H9 (cell line): ENCODE measurements at regions not wholly inside any gene's neighbourhood (a gene's known extent, or its start where the extent isn't known, plus 50 kb on each side); places are given as distances from the start of the nearest gene placed in this dataset.

Source experiments
- DNase-seq: peaks from one replicate; pipeline ENCODE4 v3.0.0-alpha.2; 2017
- H2AFZ ChIP-seq: one replicate; pipeline ENCODE4 v1.6.1; 2013; ENCODE audit warnings: mild to moderate bottlenecking, low read length, control low read depth, moderate library complexity
- H2AK5ac ChIP-seq: 2 replicates; pipeline ENCODE4 v1.6.1; 2013; ENCODE audit warnings: low read length, control low read depth, mixed read lengths; ENCODE audit not compliant: insufficient read length
- H2BK120ac ChIP-seq: one replicate; pipeline ENCODE4 v1.6.1; 2013; ENCODE audit warnings: low read depth, mild to moderate bottlenecking, low read length, control low read depth, inconsistent platforms; ENCODE audit not compliant: poor library complexity, severe bottlenecking
- H2BK12ac ChIP-seq: 2 replicates; pipeline ENCODE4 v1.6.1; 2013; ENCODE audit warnings: low read length, control low read depth, mixed read lengths, low read depth; ENCODE audit not compliant: insufficient read length
- H2BK15ac ChIP-seq: 2 replicates; pipeline ENCODE4 v1.6.1; 2013; ENCODE audit warnings: low read depth, low read length, control low read depth
- H2BK20ac ChIP-seq: one replicate; pipeline ENCODE4 v1.6.1; 2013; ENCODE audit warnings: low read depth, mild to moderate bottlenecking, low read length, control low read depth, inconsistent platforms; ENCODE audit not compliant: poor library complexity, severe bottlenecking
- H2BK5ac ChIP-seq: 2 replicates; pipeline ENCODE4 v1.6.1; 2013; ENCODE audit warnings: low read length, control low read depth, mixed read lengths; ENCODE audit not compliant: insufficient read length
- H3K14ac ChIP-seq: 2 replicates; pipeline ENCODE4 v1.6.1; 2013; ENCODE audit warnings: low read length, control low read depth; ENCODE audit not compliant: insufficient read depth
- H3K18ac ChIP-seq: 2 replicates; pipeline ENCODE4 v1.6.1; 2013; ENCODE audit warnings: low read depth, mild to moderate bottlenecking, mixed read lengths, low read length, control low read depth; ENCODE audit not compliant: insufficient read length
- H3K23ac ChIP-seq: 2 replicates; pipeline ENCODE4 v1.6.1; 2013; ENCODE audit warnings: low read length, control low read depth, mixed read lengths, low read depth; ENCODE audit not compliant: insufficient read length
- H3K23me2 ChIP-seq: 2 replicates; pipeline ENCODE4 v1.6.1; 2013; ENCODE audit warnings: low read depth, mild to moderate bottlenecking, mixed read lengths, low read length, control low read depth; ENCODE audit not compliant: insufficient read length, poor library complexity, severe bottlenecking
- H3K27ac ChIP-seq: 2 replicates; pipeline ENCODE4 v1.5.1; 2013; ENCODE audit warnings: low read length, control low read depth, mixed read lengths, low read depth; ENCODE audit not compliant: insufficient read length
- H3K27me3 ChIP-seq: 2 replicates; pipeline ENCODE4 v1.6.1; 2013; ENCODE audit warnings: low read length, control low read depth, inconsistent platforms; ENCODE audit not compliant: insufficient read depth
- H3K4ac ChIP-seq: 2 replicates; pipeline ENCODE4 v1.6.1; 2013; ENCODE audit warnings: low read depth, mild to moderate bottlenecking, control low read depth, inconsistent platforms, low read length, moderate library complexity
- H3K4me1 ChIP-seq: 2 replicates; pipeline ENCODE4 v1.6.1; 2013; ENCODE audit warnings: low read length, control low read depth, inconsistent platforms; ENCODE audit not compliant: insufficient read depth
- H3K4me2 ChIP-seq: 2 replicates; pipeline ENCODE4 v1.6.1; 2013; ENCODE audit warnings: low read length, control low read depth, mixed read lengths; ENCODE audit not compliant: insufficient read length, insufficient read depth
- H3K56ac ChIP-seq: 2 replicates; pipeline ENCODE4 v1.6.1; 2013; ENCODE audit warnings: low read depth, mild to moderate bottlenecking, mixed read lengths, low read length, control low read depth; ENCODE audit not compliant: insufficient read length
- H3K79me1 ChIP-seq: 2 replicates; pipeline ENCODE4 v1.6.1; 2013; ENCODE audit warnings: low read depth, mild to moderate bottlenecking, moderate library complexity, low read length, control low read depth, inconsistent platforms; ENCODE audit not compliant: insufficient read depth, poor library complexity, severe bottlenecking
- H3K79me2 ChIP-seq: 2 replicates; pipeline ENCODE4 v1.6.1; 2013; ENCODE audit warnings: low read length, control low read depth, inconsistent platforms; ENCODE audit not compliant: insufficient read depth
- H3K9ac ChIP-seq: 2 replicates; pipeline ENCODE4 v1.6.1; 2013; ENCODE audit warnings: low read length, control low read depth, mixed read lengths; ENCODE audit not compliant: insufficient read length; ENCODE audit errors: extremely low read depth
- H3K9me3 ChIP-seq: one replicate; pipeline ENCODE4 v1.6.1; 2013; ENCODE audit warnings: low read depth, low read length, inconsistent platforms; ENCODE audit not compliant: control insufficient read depth
- H3T11ph ChIP-seq: one replicate; pipeline ENCODE4 v1.6.1; 2013; ENCODE audit warnings: mild to moderate bottlenecking, low read length, control low read depth, inconsistent platforms
- H4K20me1 ChIP-seq: one replicate; pipeline ENCODE4 v1.6.1; 2013; ENCODE audit not compliant: control insufficient read depth, insufficient read length, insufficient read depth
- H4K5ac ChIP-seq: 2 replicates; pipeline ENCODE4 v1.6.1; 2013; ENCODE audit warnings: low read depth, mild to moderate bottlenecking, mixed read lengths, low read length, control low read depth; ENCODE audit not compliant: insufficient read length
- H4K8ac ChIP-seq: replicated peaks from 2 replicates; pipeline ENCODE4 v1.6.1; 2013; ENCODE audit warnings: low read length, control low read depth, mixed read lengths, low read depth; ENCODE audit not compliant: insufficient read length
- H4K91ac ChIP-seq: 2 replicates; pipeline ENCODE4 v1.6.1; 2013; ENCODE audit warnings: low read depth, mild to moderate bottlenecking, moderate library complexity, mixed read lengths, low read length, control low read depth; ENCODE audit not compliant: insufficient read length
- H3K27ac Mint-ChIP-seq, 3 experiments: 2 replicates in 2 of 3; 3 replicates in 1 of 3; pipeline ENCODE4 v1.8.0; 2020 to 2021; ENCODE audit warnings: mixed read lengths in 3 of 3, mild to moderate bottlenecking in 1 of 3, moderate library complexity in 1 of 3
- H3K27me3 Mint-ChIP-seq: 2 replicates; pipeline ENCODE4 v1.8.0; 2021; ENCODE audit warnings: low read depth, mild to moderate bottlenecking, moderate library complexity, mixed read lengths
- H3K36me3 Mint-ChIP-seq, 3 experiments: 2 replicates in 2 of 3; 3 replicates in 1 of 3; pipeline ENCODE4 v1.8.0; 2020 to 2021; ENCODE audit warnings: low read depth in 3 of 3, mixed read lengths in 3 of 3; ENCODE audit not compliant: insufficient read depth in 1 of 3
- H3K4me1 Mint-ChIP-seq, 2 experiments: 2 replicates each; pipeline ENCODE4 v1.8.0; 2020; ENCODE audit warnings: mixed read lengths in 2 of 2
- H3K4me3 Mint-ChIP-seq, 2 experiments: 2 replicates in 1 of 2; 3 replicates in 1 of 2; pipeline ENCODE4 v1.8.0; 2020 to 2021; ENCODE audit warnings: mild to moderate bottlenecking in 2 of 2, mixed read lengths in 2 of 2, moderate library complexity in 1 of 2
- H3K9me3 Mint-ChIP-seq, 2 experiments: 2 replicates in 1 of 2; 3 replicates in 1 of 2; pipeline ENCODE4 v1.8.0; 2020; ENCODE audit warnings: mild to moderate bottlenecking in 2 of 2, mixed read lengths in 2 of 2, moderate library complexity in 1 of 2
- WGBS: extraction: QIAGEN DNeasy Blood & Tissue Kit; methylation state at CpG from one replicate; pipeline ENCODE4 v1.1.7; 2013; ENCODE audit warnings: missing lambda C conversion rate, low lambda C conversion rate, mixed read lengths; ENCODE audit not compliant: insufficient read length; ENCODE audit errors: extremely low coverage; 5-methylcytosine and 5-hydroxymethylcytosine counted together
- TF ChIP-seq, protein P1 (sequence below): fragments of 200-600 bp; sonication (generic); conservative IDR thresholded peaks from 3 replicates; pipeline ENCODE4 v1.8.0; 2021; ENCODE audit warnings: antibody characterized with exemption, mild to moderate bottlenecking

DNA sequence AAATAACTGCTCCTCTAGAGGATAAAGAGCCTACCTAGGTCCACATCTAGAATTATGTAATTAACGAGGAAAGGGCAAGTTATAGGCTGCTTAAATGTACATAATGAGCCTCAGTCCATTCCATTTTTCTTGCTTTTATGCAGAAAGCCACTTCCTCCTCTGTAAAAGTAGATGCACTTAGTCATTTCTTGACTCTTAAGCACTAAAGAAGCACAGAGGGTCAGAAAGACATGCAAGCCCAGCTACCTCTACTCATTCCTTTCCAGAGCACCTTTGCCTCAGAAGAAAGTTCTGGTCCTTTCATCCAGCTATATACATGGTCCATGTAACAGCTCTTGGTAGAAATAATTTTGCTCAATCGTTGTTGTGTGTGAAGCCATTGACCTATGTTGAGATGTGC lies 308.0 kb upstream of the NREP start:
- Mint-ChIP-seq H3K4me1 (peaks cover 2 to 6% of the 10 kb centered on the region in 2 experiments), H3K27ac (no peak overlapping the region), H3K9me3 (no peaks in the 10 kb centered on the region), H3K4me3 (no peak overlapping the region), H3K36me3 (no peaks in the 10 kb centered on the region), H3K27me3 (no peaks in the 10 kb centered on the region)
- no peak overlapping the region for H2BK20ac ChIP-seq
- H4K20me1 ChIP-seq, result no peaks in the 10 kb centered on the region
- H3K4ac ChIP-seq, result no peak overlapping the region
- no peak overlapping the region for H3K27ac ChIP-seq
- no peaks in the 10 kb centered on the region for H3K27me3 ChIP-seq
- no peak overlapping the region for H2AK5ac ChIP-seq
- no peak overlapping the region for H2BK5ac ChIP-seq
- H2BK12ac ChIP-seq, result no peak overlapping the region
- no peaks in the 10 kb centered on the region for H3K79me2 ChIP-seq
- TF ChIP-seq, protein P1, sequence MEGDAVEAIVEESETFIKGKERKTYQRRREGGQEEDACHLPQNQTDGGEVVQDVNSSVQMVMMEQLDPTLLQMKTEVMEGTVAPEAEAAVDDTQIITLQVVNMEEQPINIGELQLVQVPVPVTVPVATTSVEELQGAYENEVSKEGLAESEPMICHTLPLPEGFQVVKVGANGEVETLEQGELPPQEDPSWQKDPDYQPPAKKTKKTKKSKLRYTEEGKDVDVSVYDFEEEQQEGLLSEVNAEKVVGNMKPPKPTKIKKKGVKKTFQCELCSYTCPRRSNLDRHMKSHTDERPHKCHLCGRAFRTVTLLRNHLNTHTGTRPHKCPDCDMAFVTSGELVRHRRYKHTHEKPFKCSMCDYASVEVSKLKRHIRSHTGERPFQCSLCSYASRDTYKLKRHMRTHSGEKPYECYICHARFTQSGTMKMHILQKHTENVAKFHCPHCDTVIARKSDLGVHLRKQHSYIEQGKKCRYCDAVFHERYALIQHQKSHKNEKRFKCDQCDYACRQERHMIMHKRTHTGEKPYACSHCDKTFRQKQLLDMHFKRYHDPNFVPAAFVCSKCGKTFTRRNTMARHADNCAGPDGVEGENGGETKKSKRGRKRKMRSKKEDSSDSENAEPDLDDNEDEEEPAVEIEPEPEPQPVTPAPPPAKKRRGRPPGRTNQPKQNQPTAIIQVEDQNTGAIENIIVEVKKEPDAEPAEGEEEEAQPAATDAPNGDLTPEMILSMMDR, result no peak
- no peaks in the 10 kb centered on the region for H3K4me1 ChIP-seq
- H2BK15ac ChIP-seq, result no peak overlapping the region
- H2AFZ ChIP-seq, result no peak overlapping the region
- no peak overlapping the region for H3K9ac ChIP-seq
- H3T11ph ChIP-seq, result no peak overlapping the region
- no peak overlapping the region for H3K14ac ChIP-seq
- no peak overlapping the region for H4K91ac ChIP-seq
- H3K18ac ChIP-seq, result no peak overlapping the region
- no peak overlapping the region for H2BK120ac ChIP-seq
- no peak overlapping the region for H3K23ac ChIP-seq
- H4K5ac ChIP-seq, result no peak overlapping the region
- WGBS, result no CpG with 5 or more reads among the region's 2 CpGs
- no peaks in the 10 kb centered on the region for H3K9me3 ChIP-seq
- no peak for DNase-seq
- H3K4me2 ChIP-seq, result no peak overlapping the region
- H4K8ac ChIP-seq, result no peak overlapping the region
- no peaks in the 10 kb centered on the region for H3K23me2 ChIP-seq
- H3K56ac ChIP-seq, result no peak overlapping the region
- H3K79me1 ChIP-seq, result no peaks in the 10 kb centered on the region
